ENCODE measurements at regions not wholly inside any gene's neighbourhood (a gene's known extent, or its start where the extent isn't known, plus 50 kb on each side); places are given as distances from the start of the nearest gene placed in this dataset.
"Not testable (repeated sequence)": the region's sequence is repeated elsewhere in the genome, so short reads cannot be mapped to it uniquely, and the experiment has no call there.

- DNase-seq: no peak
- Histone ChIP-seq H3K9me3 (no peaks in the 10 kb centered on the region), H3K4me3 (no peak overlapping the region), H3K27ac (peak overlapping the region in 3 of 4 donors; percentile 22 to 74 (median 62)), H3K36me3 (no peaks in the 10 kb centered on the region), H3K27me3 (no peaks in the 10 kb centered on the region), H3K4me1 (peaks cover 0 to 28% (median 0%) of the 10 kb centered on the region in 3 donors)
- intact Hi-C loops (cut with DNase I): no loop called here
- no peak for TF ChIP-seq POLR2A (IDR thresholded peaks at IDR 0.05)
- WGBS, 2 donors: 56 to 63% methylated on average over 4 of the region's 4 CpGs
These were observed 137.2 kb upstream of the PGRMC2 start for GRCh38 chr4:128424527-128425497.

- H3K27me3 ChIP-seq; H3K27ac ChIP-seq; H3K4me3 ChIP-seq; H3K9me3 ChIP-seq; DNase-seq; intact Hi-C loops (cut with DNase I); H3K36me3 ChIP-seq: not testable (repeated sequence)
- H3K4me1 ChIP-seq: peaks cover 0 to 19% (median 0%) of the 10 kb centered on the region in 3 donors
- 81 to 88% methylated on average over 5 of the region's 5 CpGs for WGBS, 2 donors
These were observed 134.7 kb upstream of the PGRMC2 start for GRCh38 chr4:128422296-128422695.

GRCh38 chr4:128416921-128417320, 129.3 kb upstream of the PGRMC2 start:
- Histone ChIP-seq H3K27me3 (no peaks in the 10 kb centered on the region), H3K4me1 (no peaks in the 10 kb centered on the region), H3K4me3 (no peak overlapping the region), H3K9me3 (no peaks in the 10 kb centered on the region), H3K36me3 (no peaks in the 10 kb centered on the region), H3K27ac (no peak overlapping the region)
- 47 to 54% methylated on average over 3 of the region's 3 CpGs for WGBS, 2 donors
- intact Hi-C loops (cut with DNase I): no loop called here
- DNase-seq: no peak
- TF ChIP-seq CTCF (IDR thresholded peaks at IDR 0.05): no peak
- no peak for TF ChIP-seq POLR2A (IDR thresholded peaks at IDR 0.05)

- Histone ChIP-seq H3K27ac (no peak overlapping the region), H3K4me3 (no peak overlapping the region), H3K9me3 (no peaks in the 10 kb centered on the region), H3K36me3 (no peaks in the 10 kb centered on the region), H3K27me3 (no peaks in the 10 kb centered on the region), H3K4me1 (no peaks in the 10 kb centered on the region)
- intact Hi-C loops (cut with DNase I): no loop called here
- no peak for DNase-seq
- WGBS, 2 donors: 78 to 95% methylated on average over 4 to 5 of the region's 5 CpGs
- TF ChIP-seq POLR2A (IDR thresholded peaks at IDR 0.05): no peak
- TF ChIP-seq CTCF (IDR thresholded peaks at IDR 0.05): no peak
These were observed 122.4 kb upstream of the PGRMC2 start for GRCh38 chr4:128410037-128410436.

- WGBS, 2 donors: 86% methylated on average over 1 of the region's 2 CpGs
- H3K4me3 ChIP-seq: no peak overlapping the region
- intact Hi-C loops (cut with DNase I): no loop called here
These were observed 116.0 kb upstream of the PGRMC2 start for GRCh38 chr4:128403586-128403985.

More at GRCh38 chr4:128403586-128403985, 116.0 kb upstream of the PGRMC2 start:
- Histone ChIP-seq H3K27me3 (no peaks in the 10 kb centered on the region), H3K27ac (no peak overlapping the region), H3K9me3 (no peaks in the 10 kb centered on the region), H3K4me1 (peaks cover 0 to 9% (median 0%) of the 10 kb centered on the region in 3 donors), H3K36me3 (no peaks in the 10 kb centered on the region)
- TF ChIP-seq POLR2A (IDR thresholded peaks at IDR 0.05) (no peak), CTCF (IDR thresholded peaks at IDR 0.05) (no peak)
- no peak for DNase-seq

All from esophagus squamous epithelium (tissue), 5 donors.